HK-2 (cell line): ENCODE measurements at regions not wholly inside any gene's neighbourhood (a gene's known extent, or its start where the extent isn't known, plus 50 kb on each side); places are given as distances from the start of the nearest gene placed in this dataset.

ENCODE experiments used
- DNase-seq: peaks from one replicate; pipeline ENCODE4 v3.0.0-alpha.2; 2018; ENCODE audit not compliant: unreplicated experiment

- DNase-seq = no peak
Measured at GRCh38 chr6:140068801-140069200, 694.4 kb upstream of the CITED2 start.

GRCh38 chr6:140064366-140064765, 689.9 kb upstream of the CITED2 start:
- DNase-seq = no peak

- DNase-seq = no peak
Measured at GRCh38 chr6:140063021-140063399, 688.6 kb upstream of the CITED2 start.

- no peak for DNase-seq
Measured at GRCh38 chr6:140062043-140063020, 687.9 kb upstream of the CITED2 start.

- DNase-seq = no peak
Measured at GRCh38 chr6:140061110-140062042, 686.9 kb upstream of the CITED2 start.

GRCh38 chr6:140059947-140060346, 685.5 kb upstream of the CITED2 start:
- no peak for DNase-seq

GRCh38 chr6:140058863-140059262, 684.4 kb upstream of the CITED2 start:
- DNase-seq = no peak

GRCh38 chr6:140052736-140053729, 678.6 kb upstream of the CITED2 start:
- no peak for DNase-seq

- peak; percentile 37 for DNase-seq
Measured at GRCh38 chr6:140051521-140052512, 677.4 kb upstream of the CITED2 start.

- no peak for DNase-seq
Measured at GRCh38 chr6:140050101-140050995, 675.9 kb upstream of the CITED2 start.

GRCh38 chr6:140049251-140049650, 674.8 kb upstream of the CITED2 start:
- DNase-seq = no peak

- DNase-seq = no peak
Measured at GRCh38 chr6:140048202-140048790, 673.8 kb upstream of the CITED2 start.

- DNase-seq = no peak
Measured at GRCh38 chr6:140047321-140047720, 672.9 kb upstream of the CITED2 start.

- DNase-seq = no peak
Measured at GRCh38 chr6:140046016-140046632, 671.7 kb upstream of the CITED2 start.

GRCh38 chr6:140045116-140045515, 670.7 kb upstream of the CITED2 start:
- DNase-seq = no peak

GRCh38 chr6:140044626-140045025, 670.2 kb upstream of the CITED2 start:
- no peak for DNase-seq

- DNase-seq = no peak
Measured at GRCh38 chr6:140043762-140044378, 669.4 kb upstream of the CITED2 start.

- DNase-seq = no peak
Measured at GRCh38 chr6:140043357-140043756, 668.9 kb upstream of the CITED2 start.
